ENCODE measurements at regions not wholly inside any gene's neighbourhood (a gene's known extent, or its start where the extent isn't known, plus 50 kb on each side); places are given as distances from the start of the nearest gene placed in this dataset.

DNA sequence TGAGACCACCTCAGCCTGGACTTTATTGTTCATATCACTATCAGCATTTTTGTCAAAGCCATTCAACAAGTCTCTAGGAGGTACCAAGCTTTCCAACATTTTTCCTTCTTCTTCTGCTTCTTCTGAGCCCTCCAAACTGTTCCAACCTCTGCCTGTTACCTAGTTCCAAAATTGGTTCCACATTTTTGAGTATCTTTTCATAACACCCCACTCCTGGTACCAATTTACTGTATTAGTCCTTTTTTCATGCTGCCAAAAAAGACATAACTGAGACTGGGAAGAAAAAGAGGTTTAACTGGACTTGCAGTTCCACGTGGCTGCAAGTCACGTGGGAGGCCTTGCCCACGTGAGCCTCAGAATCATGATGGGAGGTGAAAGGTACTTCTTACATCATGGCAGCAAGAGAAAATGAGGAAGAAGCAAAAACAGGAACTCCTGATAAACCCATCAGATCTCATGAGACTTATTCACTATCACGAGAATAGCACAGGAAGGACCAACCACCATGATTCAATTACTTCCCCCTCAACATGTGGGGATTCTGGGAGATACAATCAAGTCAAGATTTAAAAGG lies 215.1 kb downstream of the PCDH17 start:
- TF ChIP-seq, protein P1, sequence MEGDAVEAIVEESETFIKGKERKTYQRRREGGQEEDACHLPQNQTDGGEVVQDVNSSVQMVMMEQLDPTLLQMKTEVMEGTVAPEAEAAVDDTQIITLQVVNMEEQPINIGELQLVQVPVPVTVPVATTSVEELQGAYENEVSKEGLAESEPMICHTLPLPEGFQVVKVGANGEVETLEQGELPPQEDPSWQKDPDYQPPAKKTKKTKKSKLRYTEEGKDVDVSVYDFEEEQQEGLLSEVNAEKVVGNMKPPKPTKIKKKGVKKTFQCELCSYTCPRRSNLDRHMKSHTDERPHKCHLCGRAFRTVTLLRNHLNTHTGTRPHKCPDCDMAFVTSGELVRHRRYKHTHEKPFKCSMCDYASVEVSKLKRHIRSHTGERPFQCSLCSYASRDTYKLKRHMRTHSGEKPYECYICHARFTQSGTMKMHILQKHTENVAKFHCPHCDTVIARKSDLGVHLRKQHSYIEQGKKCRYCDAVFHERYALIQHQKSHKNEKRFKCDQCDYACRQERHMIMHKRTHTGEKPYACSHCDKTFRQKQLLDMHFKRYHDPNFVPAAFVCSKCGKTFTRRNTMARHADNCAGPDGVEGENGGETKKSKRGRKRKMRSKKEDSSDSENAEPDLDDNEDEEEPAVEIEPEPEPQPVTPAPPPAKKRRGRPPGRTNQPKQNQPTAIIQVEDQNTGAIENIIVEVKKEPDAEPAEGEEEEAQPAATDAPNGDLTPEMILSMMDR (IDR thresholded peaks at IDR 0.05), result no peak
- TF ChIP-seq POLR2A (IDR thresholded peaks at IDR 0.05), result no peak

All from heart left ventricle (tissue), 13 donors.